Liver (tissue), 8 donors: ENCODE measurements at regions not wholly inside any gene's neighbourhood (a gene's known extent, or its start where the extent isn't known, plus 50 kb on each side); places are given as distances from the start of the nearest gene placed in this dataset.

Experiments
- DNase-seq: peaks from one replicate; pipeline ENCODE4 v3.0.0-alpha.2; 2017; ENCODE audit warnings: low spot score
- H3K27ac ChIP-seq, 2 donors: one replicate each; pipeline ENCODE4 v1.7.0; 2013; ENCODE audit warnings: inconsistent platforms in 2 of 2, low read length in 2 of 2, control low read depth in 1 of 2, low read depth in 1 of 2, mild to moderate bottlenecking in 1 of 2
- H3K27me3 ChIP-seq, 4 donors: one replicate each; pipeline versions ENCODE4 v1.6.1 to v1.7.0; 2013; ENCODE audit warnings: low read length in 3 of 4, inconsistent platforms in 1 of 4, mild to moderate bottlenecking in 1 of 4, moderate library complexity in 1 of 4; ENCODE audit not compliant: control insufficient read depth in 4 of 4, insufficient read depth in 4 of 4
- H3K36me3 ChIP-seq, 4 donors: one replicate each; pipeline versions ENCODE4 v1.6.1 to v1.7.0; 2013; ENCODE audit warnings: low read length in 3 of 4, mild to moderate bottlenecking in 3 of 4, low read depth in 1 of 4, moderate library complexity in 1 of 4; ENCODE audit not compliant: control insufficient read depth in 4 of 4, insufficient read depth in 3 of 4
- H3K4me1 ChIP-seq, 4 donors: one replicate each; pipeline versions ENCODE4 v1.6.1 to v1.7.0; 2013; ENCODE audit warnings: low read length in 3 of 4, mild to moderate bottlenecking in 3 of 4, moderate library complexity in 1 of 4; ENCODE audit not compliant: control insufficient read depth in 4 of 4, insufficient read depth in 4 of 4
- H3K4me3 ChIP-seq, 3 donors: one replicate each; pipeline versions ENCODE4 v1.6.1 to v1.7.0; 2013; ENCODE audit warnings: low read length in 3 of 3, control low read depth in 1 of 3, low read depth in 1 of 3, mild to moderate bottlenecking in 1 of 3
- H3K9ac ChIP-seq, 2 donors: one replicate each; pipeline ENCODE4 v1.7.0; 2013; ENCODE audit warnings: low read length in 2 of 2, mild to moderate bottlenecking in 2 of 2, moderate library complexity in 2 of 2, control low read depth in 1 of 2, low read depth in 1 of 2
- H3K9me3 ChIP-seq, 4 donors: one replicate each; pipeline versions ENCODE4 v1.6.1 to v1.7.0; 2013; ENCODE audit warnings: low read length in 3 of 4; ENCODE audit not compliant: control insufficient read depth in 4 of 4
- EGR1 ChIP-seq, 2 donors: IDR thresholded peaks; 2 replicates each; pipeline ENCODE4 v1.6.1; 2016 to 2018; ENCODE audit warnings: antibody characterized with exemption in 2 of 2, low read depth in 2 of 2
- FOXA1 ChIP-seq: IDR thresholded peaks from 2 replicates; pipeline ENCODE4 v1.6.1; 2016; ENCODE audit warnings: antibody characterized with exemption
- FOXA2 ChIP-seq: IDR thresholded peaks from 2 replicates; pipeline ENCODE4 v1.6.1; 2016; ENCODE audit warnings: antibody characterized with exemption
- GABPA ChIP-seq, 2 donors: IDR thresholded peaks in 1 of 2; conservative IDR thresholded peaks in 1 of 2; 2 replicates each; pipeline ENCODE4 v1.6.1; 2016; ENCODE audit warnings: antibody characterized with exemption in 2 of 2, mild to moderate bottlenecking in 1 of 2, moderate library complexity in 1 of 2
- HNF4G ChIP-seq: IDR thresholded peaks from 2 replicates; pipeline ENCODE4 v1.6.1; 2016; ENCODE audit warnings: antibody characterized with exemption
- JUND ChIP-seq, 2 donors: IDR thresholded peaks; 2 replicates each; pipeline ENCODE4 v1.6.1; 2016; ENCODE audit warnings: antibody characterized with exemption in 2 of 2
- NR2F2 ChIP-seq: IDR thresholded peaks from 2 replicates; pipeline ENCODE4 v1.6.1; 2016; ENCODE audit warnings: antibody characterized with exemption
- RAD21 ChIP-seq, 2 donors: IDR thresholded peaks; 2 replicates each; pipeline ENCODE4 v1.6.1; 2016; ENCODE audit warnings: antibody characterized with exemption in 2 of 2, mild to moderate bottlenecking in 2 of 2
- RXRA ChIP-seq, 2 donors: IDR thresholded peaks; 2 replicates each; pipeline ENCODE4 v1.6.1; 2017 to 2018; ENCODE audit warnings: antibody characterized with exemption in 2 of 2, mild to moderate bottlenecking in 1 of 2
- SP1 ChIP-seq: IDR thresholded peaks from 2 replicates; pipeline ENCODE4 v1.6.1; 2018; ENCODE audit warnings: antibody characterized with exemption, mild to moderate bottlenecking
- YY1 ChIP-seq: IDR thresholded peaks from 2 replicates; pipeline ENCODE4 v1.6.1; 2016; ENCODE audit warnings: antibody characterized with exemption, mild to moderate bottlenecking
- WGBS: extraction: QIAGEN DNeasy Blood & Tissue Kit; methylation state at CpG from one replicate; pipeline ENCODE4 v1.1.7; 2013; 5-methylcytosine and 5-hydroxymethylcytosine counted together
- TF ChIP-seq, protein P1 (sequence below): fragments of 150-350 bp; IDR thresholded peaks from 2 replicates; pipeline ENCODE4 v1.5.1; 2017; ENCODE audit warnings: improper control_type of control experiment, low read depth, low read length; ENCODE audit not compliant: missing input control
- TF ChIP-seq, protein P2 (sequence below): IDR thresholded peaks from 2 replicates; pipeline ENCODE4 v1.6.1; 2016; ENCODE audit warnings: antibody characterized with exemption, mild to moderate bottlenecking
- TF ChIP-seq, protein P3 (sequence below): IDR thresholded peaks from 2 replicates; pipeline ENCODE4 v1.6.1; 2016; ENCODE audit warnings: antibody characterized with exemption
- TF ChIP-seq, protein P4 (sequence below): IDR thresholded peaks from 2 replicates; pipeline ENCODE4 v1.6.1; 2016; ENCODE audit warnings: antibody characterized with exemption
- TF ChIP-seq, protein P5 (sequence below): IDR thresholded peaks from 2 replicates; pipeline ENCODE4 v1.6.1; 2016; ENCODE audit warnings: antibody characterized with exemption
- donor health status: healthy.
- donor health status: healthy.
- donor health status: healthy.
- donor health status: healthy.
- donor health status: healthy.

DNA sequence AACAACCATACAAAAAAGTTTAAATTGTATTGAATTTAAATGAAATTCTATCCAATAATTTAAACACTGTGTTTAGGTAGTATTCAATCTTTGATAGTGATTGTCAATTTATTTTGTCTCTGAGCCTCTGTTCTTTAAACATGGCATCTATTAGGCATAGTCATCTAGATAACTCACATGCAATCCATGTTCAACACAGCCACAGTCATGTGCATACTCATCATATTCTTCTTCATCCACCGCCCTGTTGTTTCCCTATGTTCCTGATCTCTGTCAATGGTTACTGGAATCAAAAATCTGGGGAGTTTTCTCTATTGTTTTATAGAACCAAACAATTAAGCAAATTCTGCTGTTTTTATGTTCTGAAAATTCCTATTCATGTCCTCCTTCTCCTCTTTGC is 521.1 kb upstream of the DAB2 start:
- no peak for DNase-seq
- H3K4me1 ChIP-seq, result no peaks in the 10 kb centered on the region
- 95% methylated on average over 1 of the region's 1 CpG for WGBS
- no peak overlapping the region for H3K4me3 ChIP-seq
- H3K27me3 ChIP-seq, result no peaks in the 10 kb centered on the region
- no peak overlapping the region for H3K9ac ChIP-seq
- no peak overlapping the region for H3K27ac ChIP-seq
- H3K9me3 ChIP-seq, result no peaks in the 10 kb centered on the region
- TF ChIP-seq EGR1 (IDR thresholded peaks at IDR 0.05; ENCODE audit: low read depth in 2 of 2) (no peak), HNF4G (no peak), FOXA2 (no peak), JUND (IDR thresholded peaks at IDR 0.05) (no peak), RAD21 (IDR thresholded peaks at IDR 0.05) (no peak), FOXA1 (no peak)
- TF ChIP-seq, protein P1, sequence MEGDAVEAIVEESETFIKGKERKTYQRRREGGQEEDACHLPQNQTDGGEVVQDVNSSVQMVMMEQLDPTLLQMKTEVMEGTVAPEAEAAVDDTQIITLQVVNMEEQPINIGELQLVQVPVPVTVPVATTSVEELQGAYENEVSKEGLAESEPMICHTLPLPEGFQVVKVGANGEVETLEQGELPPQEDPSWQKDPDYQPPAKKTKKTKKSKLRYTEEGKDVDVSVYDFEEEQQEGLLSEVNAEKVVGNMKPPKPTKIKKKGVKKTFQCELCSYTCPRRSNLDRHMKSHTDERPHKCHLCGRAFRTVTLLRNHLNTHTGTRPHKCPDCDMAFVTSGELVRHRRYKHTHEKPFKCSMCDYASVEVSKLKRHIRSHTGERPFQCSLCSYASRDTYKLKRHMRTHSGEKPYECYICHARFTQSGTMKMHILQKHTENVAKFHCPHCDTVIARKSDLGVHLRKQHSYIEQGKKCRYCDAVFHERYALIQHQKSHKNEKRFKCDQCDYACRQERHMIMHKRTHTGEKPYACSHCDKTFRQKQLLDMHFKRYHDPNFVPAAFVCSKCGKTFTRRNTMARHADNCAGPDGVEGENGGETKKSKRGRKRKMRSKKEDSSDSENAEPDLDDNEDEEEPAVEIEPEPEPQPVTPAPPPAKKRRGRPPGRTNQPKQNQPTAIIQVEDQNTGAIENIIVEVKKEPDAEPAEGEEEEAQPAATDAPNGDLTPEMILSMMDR, result no peak
- TF ChIP-seq, protein P2, sequence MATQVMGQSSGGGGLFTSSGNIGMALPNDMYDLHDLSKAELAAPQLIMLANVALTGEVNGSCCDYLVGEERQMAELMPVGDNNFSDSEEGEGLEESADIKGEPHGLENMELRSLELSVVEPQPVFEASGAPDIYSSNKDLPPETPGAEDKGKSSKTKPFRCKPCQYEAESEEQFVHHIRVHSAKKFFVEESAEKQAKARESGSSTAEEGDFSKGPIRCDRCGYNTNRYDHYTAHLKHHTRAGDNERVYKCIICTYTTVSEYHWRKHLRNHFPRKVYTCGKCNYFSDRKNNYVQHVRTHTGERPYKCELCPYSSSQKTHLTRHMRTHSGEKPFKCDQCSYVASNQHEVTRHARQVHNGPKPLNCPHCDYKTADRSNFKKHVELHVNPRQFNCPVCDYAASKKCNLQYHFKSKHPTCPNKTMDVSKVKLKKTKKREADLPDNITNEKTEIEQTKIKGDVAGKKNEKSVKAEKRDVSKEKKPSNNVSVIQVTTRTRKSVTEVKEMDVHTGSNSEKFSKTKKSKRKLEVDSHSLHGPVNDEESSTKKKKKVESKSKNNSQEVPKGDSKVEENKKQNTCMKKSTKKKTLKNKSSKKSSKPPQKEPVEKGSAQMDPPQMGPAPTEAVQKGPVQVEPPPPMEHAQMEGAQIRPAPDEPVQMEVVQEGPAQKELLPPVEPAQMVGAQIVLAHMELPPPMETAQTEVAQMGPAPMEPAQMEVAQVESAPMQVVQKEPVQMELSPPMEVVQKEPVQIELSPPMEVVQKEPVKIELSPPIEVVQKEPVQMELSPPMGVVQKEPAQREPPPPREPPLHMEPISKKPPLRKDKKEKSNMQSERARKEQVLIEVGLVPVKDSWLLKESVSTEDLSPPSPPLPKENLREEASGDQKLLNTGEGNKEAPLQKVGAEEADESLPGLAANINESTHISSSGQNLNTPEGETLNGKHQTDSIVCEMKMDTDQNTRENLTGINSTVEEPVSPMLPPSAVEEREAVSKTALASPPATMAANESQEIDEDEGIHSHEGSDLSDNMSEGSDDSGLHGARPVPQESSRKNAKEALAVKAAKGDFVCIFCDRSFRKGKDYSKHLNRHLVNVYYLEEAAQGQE, result no peak
- TF ChIP-seq, protein P3, sequence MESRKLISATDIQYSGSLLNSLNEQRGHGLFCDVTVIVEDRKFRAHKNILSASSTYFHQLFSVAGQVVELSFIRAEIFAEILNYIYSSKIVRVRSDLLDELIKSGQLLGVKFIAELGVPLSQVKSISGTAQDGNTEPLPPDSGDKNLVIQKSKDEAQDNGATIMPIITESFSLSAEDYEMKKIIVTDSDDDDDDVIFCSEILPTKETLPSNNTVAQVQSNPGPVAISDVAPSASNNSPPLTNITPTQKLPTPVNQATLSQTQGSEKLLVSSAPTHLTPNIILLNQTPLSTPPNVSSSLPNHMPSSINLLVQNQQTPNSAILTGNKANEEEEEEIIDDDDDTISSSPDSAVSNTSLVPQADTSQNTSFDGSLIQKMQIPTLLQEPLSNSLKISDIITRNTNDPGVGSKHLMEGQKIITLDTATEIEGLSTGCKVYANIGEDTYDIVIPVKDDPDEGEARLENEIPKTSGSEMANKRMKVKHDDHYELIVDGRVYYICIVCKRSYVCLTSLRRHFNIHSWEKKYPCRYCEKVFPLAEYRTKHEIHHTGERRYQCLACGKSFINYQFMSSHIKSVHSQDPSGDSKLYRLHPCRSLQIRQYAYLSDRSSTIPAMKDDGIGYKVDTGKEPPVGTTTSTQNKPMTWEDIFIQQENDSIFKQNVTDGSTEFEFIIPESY, result no peak
- no peaks in the 10 kb centered on the region for H3K36me3 ChIP-seq

DNA sequence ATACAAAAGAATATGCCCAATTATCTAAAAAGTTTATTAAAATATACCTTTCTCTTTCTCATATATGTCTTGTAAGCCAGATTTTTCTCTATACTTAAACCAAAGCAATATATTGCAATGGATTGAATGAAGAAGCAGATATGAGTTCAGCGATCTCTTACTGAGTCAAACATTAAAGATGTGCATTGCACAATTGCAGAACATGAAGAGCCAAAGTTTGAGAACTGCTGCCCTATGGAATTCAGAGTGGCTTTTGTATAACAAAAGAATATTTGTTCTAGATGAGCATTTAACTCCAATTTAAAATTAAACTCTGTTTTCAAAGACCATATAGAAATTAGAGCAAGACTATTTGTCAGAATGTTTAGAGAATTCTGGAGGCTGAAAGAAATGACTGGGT is 519.0 kb upstream of the DAB2 start:
- H3K4me1 ChIP-seq, result no peaks in the 10 kb centered on the region
- no peaks in the 10 kb centered on the region for H3K36me3 ChIP-seq
- no peak overlapping the region for H3K27ac ChIP-seq
- no peak for DNase-seq
- H3K27me3 ChIP-seq, result no peaks in the 10 kb centered on the region
- H3K9ac ChIP-seq, result no peak overlapping the region
- H3K9me3 ChIP-seq, result no peaks in the 10 kb centered on the region
- no peak overlapping the region for H3K4me3 ChIP-seq
- whole genome bisulfite sequencing, result 43% methylated on average over 1 of the region's 1 CpG
- TF ChIP-seq JUND (IDR thresholded peaks at IDR 0.05) (no peak), RAD21 (IDR thresholded peaks at IDR 0.05) (no peak), SP1 (no peak), EGR1 (IDR thresholded peaks at IDR 0.05; ENCODE audit: low read depth in 2 of 2) (no peak), GABPA (IDR thresholded peaks at IDR 0.05 in 1 of 2, conservative IDR thresholded peaks at IDR 0.05 in 1 of 2) (no peak), RXRA (IDR thresholded peaks at IDR 0.05) (no peak), FOXA1 (no peak), NR2F2 (no peak), HNF4G (no peak), YY1 (no peak)
- TF ChIP-seq, protein P2, result no peak
- TF ChIP-seq, protein P4, sequence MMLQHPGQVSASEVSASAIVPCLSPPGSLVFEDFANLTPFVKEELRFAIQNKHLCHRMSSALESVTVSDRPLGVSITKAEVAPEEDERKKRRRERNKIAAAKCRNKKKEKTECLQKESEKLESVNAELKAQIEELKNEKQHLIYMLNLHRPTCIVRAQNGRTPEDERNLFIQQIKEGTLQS, result no peak
- TF ChIP-seq, protein P5, sequence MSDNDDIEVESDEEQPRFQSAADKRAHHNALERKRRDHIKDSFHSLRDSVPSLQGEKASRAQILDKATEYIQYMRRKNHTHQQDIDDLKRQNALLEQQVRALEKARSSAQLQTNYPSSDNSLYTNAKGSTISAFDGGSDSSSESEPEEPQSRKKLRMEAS, result no peak
- TF ChIP-seq, protein P1, result no peak
- TF ChIP-seq, protein P3, result no peak
